H1 (cell line): ENCODE measurements at regions not wholly inside any gene's neighbourhood (a gene's known extent, or its start where the extent isn't known, plus 50 kb on each side); places are given as distances from the start of the nearest gene placed in this dataset.
A peak's percentile ranks its signal among the peaks of the same experiment; 100 is the strongest.

Experiments
- CTCF ChIA-PET: fragments of 300-600 bp; sonication (Branson Sonifier 250); formaldehyde crosslinking; loops from one replicate; lab custom pipeline; 2021; ENCODE audit not compliant: partially characterized antibody; lab: Charles Lee
- POLR2A ChIA-PET: fragments of 300-600 bp; sonication (Branson Sonifier 250); formaldehyde crosslinking; loops from one replicate; lab custom pipeline; 2021; ENCODE audit warnings: inconsistent platforms; ENCODE audit not compliant: partially characterized antibody; lab: Charles Lee
- DNase-seq, 2 experiments: peaks; one replicate each; pipeline versions ENCODE4 v3.0.0 to v3.0.0-alpha.2; 2010 to 2022; ENCODE audit warnings: low spot score in 2 of 2, low read depth in 1 of 2, mixed read lengths in 1 of 2
- FAIRE-seq: peaks from 2 replicates; lab custom pipeline; 2011; peaks lifted over from hg19 to GRCh38; lab: Jason Lieb, UNC
- H2AFZ ChIP-seq: 2 replicates; pipeline ENCODE4 v1.8.1; 2012; ENCODE audit warnings: low read length, inconsistent platforms
- H2AK5ac ChIP-seq: 2 replicates; pipeline ENCODE4 v1.6.1; 2013; ENCODE audit warnings: low read depth, low read length
- H2BK120ac ChIP-seq: replicated peaks from 2 replicates; pipeline ENCODE3; 2013; ENCODE audit warnings: low read depth, low read length, inconsistent platforms
- H2BK12ac ChIP-seq: 2 replicates; pipeline ENCODE4 v1.6.1; 2013; ENCODE audit warnings: low read depth, low read length
- H2BK15ac ChIP-seq: 2 replicates; pipeline ENCODE4 v1.6.1; 2013; ENCODE audit warnings: low read length
- H2BK20ac ChIP-seq: 2 replicates; pipeline ENCODE4 v1.6.1; 2013; ENCODE audit warnings: low read length
- H2BK5ac ChIP-seq: 2 replicates; pipeline ENCODE4 v1.6.1; 2013; ENCODE audit warnings: low read depth, low read length
- H3K14ac ChIP-seq: 2 replicates; pipeline ENCODE4 v1.6.1; 2013; ENCODE audit warnings: inconsistent platforms; ENCODE audit not compliant: insufficient read length
- H3K18ac ChIP-seq: 2 replicates; pipeline ENCODE4 v1.6.1; 2013; ENCODE audit warnings: low read length; ENCODE audit errors: extremely low read depth
- H3K23ac ChIP-seq: 2 replicates; pipeline ENCODE4 v1.6.1; 2013; ENCODE audit warnings: inconsistent platforms; ENCODE audit not compliant: insufficient read length
- H3K23me2 ChIP-seq: 2 replicates; pipeline ENCODE4 v1.6.1; 2013; ENCODE audit warnings: low read depth, low read length
- H3K27ac ChIP-seq: 2 replicates; pipeline ENCODE4 v1.6.1; 2011; ENCODE audit warnings: low read depth, low read length, inconsistent platforms
- H3K27me3 ChIP-seq, 4 experiments: replicated peaks in 1 of 4; 1 replicate in 1 of 4; 2 replicates in 3 of 4; pipeline versions ENCODE4 v1.6.1 to v1.8.1; 2011 to 2013; ENCODE audit warnings: low read length in 3 of 4, mild to moderate bottlenecking in 3 of 4, inconsistent platforms in 2 of 4, mixed read lengths in 2 of 4, moderate library complexity in 1 of 4; ENCODE audit not compliant: control insufficient read depth in 3 of 4, insufficient read depth in 3 of 4; ENCODE audit errors: extremely low read depth in 1 of 4
- H3K36me3 ChIP-seq, 4 experiments: 2 replicates each; pipeline versions ENCODE4 v1.6.1 to v1.8.1; 2011 to 2013; ENCODE audit warnings: mild to moderate bottlenecking in 4 of 4, low read length in 3 of 4, moderate library complexity in 2 of 4, control low read depth in 1 of 4, inconsistent platforms in 1 of 4; ENCODE audit not compliant: insufficient read depth in 4 of 4, control insufficient read depth in 2 of 4
- H3K4ac ChIP-seq: replicated peaks from 2 replicates; pipeline ENCODE3; 2013; ENCODE audit warnings: low read length, low read depth, mixed read lengths, inconsistent platforms; ENCODE audit not compliant: insufficient read length
- H3K4me1 ChIP-seq, 4 experiments: replicated peaks in 1 of 4; 1 replicate in 1 of 4; 2 replicates in 3 of 4; pipeline versions ENCODE4 v1.6.1 to v1.8.1; 2011 to 2013; ENCODE audit warnings: low read length in 3 of 4, inconsistent platforms in 2 of 4, mixed read lengths in 1 of 4; ENCODE audit not compliant: insufficient read depth in 4 of 4, control insufficient read depth in 3 of 4
- H3K4me2 ChIP-seq, 2 experiments: 2 replicates each; pipeline versions ENCODE4 v1.6.1 to v1.8.1; 2011 to 2013; ENCODE audit warnings: low read depth in 2 of 2, low read length in 2 of 2, control low read depth in 1 of 2, inconsistent platforms in 1 of 2, mild to moderate bottlenecking in 1 of 2; ENCODE audit not compliant: insufficient read depth in 1 of 2
- H3K4me3 ChIP-seq, 4 experiments: fragments of 200-600, 300-600 bp in 1 of 4; sonication (generic), shearing (Covaris generic), sonication (Bioruptor Twin) in 1 of 4; 2 replicates each; pipeline versions ENCODE4 v1.5.1 to v1.8.1; 2011 to 2016; ENCODE audit warnings: low read length in 4 of 4, low read depth in 3 of 4, control low read depth in 2 of 4, inconsistent platforms in 2 of 4, mild to moderate bottlenecking in 2 of 4, mixed read lengths in 1 of 4, moderate library complexity in 1 of 4; ENCODE audit not compliant: insufficient read depth in 2 of 4; ENCODE audit errors: extremely low read depth in 1 of 4
- H3K56ac ChIP-seq: replicated peaks from 2 replicates; pipeline ENCODE3; 2013; ENCODE audit warnings: low read depth, mild to moderate bottlenecking, mixed read lengths, low read length, inconsistent platforms; ENCODE audit not compliant: insufficient read length
- H3K79me1 ChIP-seq: 2 replicates; pipeline ENCODE4 v1.6.1; 2013; ENCODE audit warnings: low read depth, low read length, control low read depth
- H3K79me2 ChIP-seq, 2 experiments: 2 replicates each; pipeline versions ENCODE4 v1.6.1 to v1.8.1; 2012 to 2013; ENCODE audit warnings: low read length in 2 of 2, mild to moderate bottlenecking in 2 of 2, inconsistent platforms in 1 of 2; ENCODE audit not compliant: insufficient read depth in 2 of 2, control insufficient read depth in 1 of 2
- H3K9ac ChIP-seq, 4 experiments: replicated peaks in 1 of 4; 1 replicate in 1 of 4; 2 replicates in 3 of 4; pipeline versions ENCODE4 v1.6.1 to v1.8.1; 2011 to 2013; ENCODE audit warnings: low read depth in 3 of 4, low read length in 3 of 4, control low read depth in 2 of 4, mild to moderate bottlenecking in 2 of 4, moderate library complexity in 2 of 4, inconsistent platforms in 1 of 4; ENCODE audit errors: extremely low read depth in 1 of 4
- H3K9me3 ChIP-seq, 2 experiments: 2 replicates each; pipeline versions ENCODE4 v1.6.1 to v1.8.1; 2012 to 2013; ENCODE audit warnings: mild to moderate bottlenecking in 2 of 2, moderate library complexity in 2 of 2, control low read depth in 1 of 2, inconsistent platforms in 1 of 2, low read depth in 1 of 2, low read length in 1 of 2, mixed read lengths in 1 of 2; ENCODE audit not compliant: insufficient read depth in 2 of 2
- H4K20me1 ChIP-seq, 2 experiments: replicated peaks in 1 of 2; 2 replicates each; pipeline versions ENCODE3 to v1.8.1; 2011 to 2013; ENCODE audit warnings: inconsistent platforms in 2 of 2, low read length in 2 of 2, mild to moderate bottlenecking in 1 of 2; ENCODE audit not compliant: insufficient read depth in 2 of 2, control insufficient read depth in 1 of 2
- H4K5ac ChIP-seq: 2 replicates; pipeline ENCODE4 v1.6.1; 2013; ENCODE audit warnings: low read length, low read depth, mixed read lengths, inconsistent platforms; ENCODE audit not compliant: insufficient read length
- H4K8ac ChIP-seq: 2 replicates; pipeline ENCODE4 v1.8.0; 2013; ENCODE audit warnings: mild to moderate bottlenecking, moderate library complexity, low read length, inconsistent platforms; ENCODE audit not compliant: insufficient read depth; ENCODE audit errors: extremely low read depth
- H4K91ac ChIP-seq: replicated peaks from 2 replicates; pipeline ENCODE3; 2013; ENCODE audit warnings: low read length, mixed read lengths, inconsistent platforms; ENCODE audit not compliant: insufficient read length
- CTBP2 ChIP-seq: IDR thresholded peaks from 2 replicates; pipeline ENCODE4 v1.7.0; 2011; ENCODE audit warnings: borderline replicate concordance, mild to moderate bottlenecking, moderate library complexity, mixed read lengths, low read length; ENCODE audit not compliant: insufficient read depth, insufficient read length
- CTCF ChIP-seq, 3 experiments: IDR thresholded peaks; 1 replicate in 2 of 3; 2 replicates in 1 of 3; pipeline versions ENCODE4 v1.5.1 to v1.6.1; 2011; ENCODE audit warnings: low read length in 3 of 3, mild to moderate bottlenecking in 3 of 3, inconsistent platforms in 2 of 3, low read depth in 1 of 3, moderate library complexity in 1 of 3; ENCODE audit not compliant: insufficient read depth in 1 of 3; ENCODE audit errors: control extremely low read depth in 1 of 3
- PHF8 ChIP-seq: fragments of 200-600 bp; sonication (generic); conservative IDR thresholded peaks from 2 replicates; pipeline ENCODE4 v1.7.1; 2012; ENCODE audit warnings: low read depth, mild to moderate bottlenecking, inconsistent platforms, low read length, moderate library complexity

GRCh38 chr2:156727867-156728266 is 291.7 kb downstream of the GPD2 start:
- Histone ChIP-seq H2BK12ac (0 out of 2 replicates have a peak overlapping the region, but pooled peaks have one; percentile 50), H4K8ac (no peak overlapping the region), H3K23ac (no peak overlapping the region), H3K27ac (no peak overlapping the region), H3K27me3 (no peaks in the 10 kb centered on the region), H3K18ac (no peak overlapping the region), H2AFZ (no peak overlapping the region), H4K20me1 (no peaks in the 10 kb centered on the region), H3K36me3 (no peaks in the 10 kb centered on the region), H3K4ac (no peak overlapping the region), H3K4me2 (no peak overlapping the region; a peak in 1 of 4 replicates), H3K9ac (no peak overlapping the region), H2BK5ac (peak overlapping the region; percentile 46; the same call in 1 of the 2 replicates), H4K5ac (no peak overlapping the region), H2BK15ac (no peak overlapping the region), H3K23me2 (no peaks in the 10 kb centered on the region), H3K4me1 (peaks cover 0 to 4% (median 1%) of the 10 kb centered on the region in 4 experiments; a peak in 2 of 7 replicates), H2AK5ac (no peak overlapping the region), H4K91ac (no peak overlapping the region), H2BK20ac (no peak overlapping the region), H3K79me2 (no peaks in the 10 kb centered on the region), H3K9me3 (no peaks in the 10 kb centered on the region), H3K56ac (no peak overlapping the region), H3K14ac (no peak overlapping the region), H3K79me1 (no peaks in the 10 kb centered on the region), H3K4me3 (no peak overlapping the region), H2BK120ac (no peak overlapping the region)
- ChIA-PET CTCF (no interaction called here), POLR2A (no interaction called here)
- FAIRE-seq (no peak), DNase-seq (no peak)
- no peak for TF ChIP-seq PHF8
- no peak for TF ChIP-seq CTBP2
- no peak for TF ChIP-seq CTCF (IDR thresholded peaks at IDR 0.05; ENCODE audit: control extremely low read depth in 1 of 3, insufficient read depth in 1 of 3, low read depth in 1 of 3, low read length in 3 of 3)
